ENCODE measurements at regions not wholly inside any gene's neighbourhood (a gene's known extent, or its start where the extent isn't known, plus 50 kb on each side); places are given as distances from the start of the nearest gene placed in this dataset.
"Not testable (repeated sequence)": the region's sequence is repeated elsewhere in the genome, so short reads cannot be mapped to it uniquely, and the experiment has no call there.

DNA sequence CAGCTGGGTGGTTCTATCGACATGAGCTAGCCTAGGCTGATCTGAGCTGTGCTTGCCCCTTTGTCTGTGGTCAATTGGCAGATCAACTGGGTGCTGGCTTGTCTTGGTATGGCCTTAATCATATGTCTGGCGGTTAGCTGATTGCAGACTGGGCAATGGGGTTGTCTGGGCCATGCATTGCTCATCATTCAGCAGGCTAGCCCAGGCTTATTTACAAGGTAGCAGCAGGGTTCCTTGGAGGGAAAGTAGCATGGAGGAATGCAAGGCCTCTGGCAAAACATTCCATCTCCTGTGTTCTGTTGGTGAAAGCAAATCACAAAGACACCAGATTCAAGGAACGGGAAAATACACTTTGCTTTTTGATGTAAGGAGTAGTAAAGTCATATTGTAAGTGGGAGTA lies 84.0 kb upstream of the IVNS1ABP start:
- DNase-seq (ENCODE audit: low spot score) = no peak

DNA sequence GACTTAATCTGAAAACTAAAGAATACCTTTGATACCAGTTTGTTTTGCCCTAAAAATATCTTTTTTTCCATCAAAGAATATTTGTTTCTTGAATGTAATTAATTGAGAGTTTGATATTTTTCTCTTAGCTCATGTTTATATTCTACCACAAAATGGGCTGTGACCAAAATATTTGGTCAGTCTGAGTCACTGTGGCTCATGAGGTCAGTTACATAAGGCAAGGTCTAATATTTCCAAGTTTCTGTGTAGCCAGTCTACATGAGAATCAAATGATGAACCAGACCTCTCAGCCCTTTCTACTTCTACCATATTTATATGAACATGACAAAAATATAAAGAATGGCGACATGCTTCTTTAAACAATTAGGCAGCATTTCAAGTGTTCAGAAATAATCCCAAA lies 83.0 kb upstream of the IVNS1ABP start:
- no peak for DNase-seq (ENCODE audit: low spot score)

DNA sequence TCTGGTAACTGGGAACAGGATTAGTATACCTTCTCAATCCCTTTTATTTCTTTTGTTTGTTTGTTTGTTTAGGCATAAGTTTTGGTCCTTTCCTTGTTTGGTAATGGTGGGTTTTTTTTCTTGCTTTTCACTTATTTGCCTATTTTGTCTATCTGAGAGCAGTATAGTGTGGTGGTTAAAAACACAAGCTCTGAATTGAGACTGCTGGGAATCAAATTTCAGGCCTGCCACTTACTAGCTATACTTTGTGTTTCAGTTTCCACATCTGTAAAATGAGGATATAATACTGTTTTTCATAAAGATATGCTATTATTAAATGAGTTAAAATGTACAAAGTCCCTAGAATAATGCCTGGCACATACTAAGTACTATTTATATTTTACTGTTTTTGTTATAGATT lies 81.6 kb upstream of the IVNS1ABP start:
- no peak for DNase-seq (ENCODE audit: low spot score)

DNA sequence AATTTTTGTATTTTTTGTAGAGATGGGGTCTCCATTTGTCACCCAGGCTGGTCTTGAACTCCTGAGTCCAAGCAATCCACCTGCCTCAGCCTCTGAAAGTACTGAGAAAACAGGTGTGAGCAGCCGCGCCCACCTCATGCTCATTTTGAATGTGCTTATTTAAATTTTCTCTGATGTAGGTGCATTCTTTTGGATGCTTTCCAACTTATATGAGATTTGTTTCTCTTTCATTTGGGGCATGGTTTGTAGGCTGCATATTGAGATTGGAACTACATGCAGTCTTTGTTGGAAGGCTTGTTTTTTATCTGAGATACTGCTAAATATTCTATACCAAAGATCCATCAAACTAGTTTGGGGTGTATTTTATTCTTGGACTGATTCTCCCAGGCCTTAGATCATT lies 81.0 kb upstream of the IVNS1ABP start:
- no peak for DNase-seq (ENCODE audit: low spot score)

DNA sequence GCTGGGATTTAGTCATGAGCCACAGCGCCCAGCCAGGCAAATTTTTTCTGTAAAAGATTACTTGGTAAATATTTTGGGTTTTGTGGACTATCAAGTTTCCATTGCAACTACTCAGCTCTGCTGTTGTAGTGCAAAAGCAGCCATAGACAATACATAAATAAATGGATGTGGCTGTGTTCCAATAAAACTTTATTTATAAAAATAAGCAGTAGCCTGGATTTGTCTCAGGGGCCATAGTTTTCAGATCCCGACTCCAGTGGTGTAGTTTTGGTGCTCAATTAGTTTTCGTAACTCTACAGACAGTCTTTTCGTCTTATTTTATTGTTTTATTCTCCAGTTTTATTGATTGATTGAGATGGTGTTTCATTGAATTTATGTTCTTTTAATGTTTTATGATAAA lies 80.1 kb upstream of the IVNS1ABP start:
- DNase-seq (ENCODE audit: low spot score) = no peak

DNA sequence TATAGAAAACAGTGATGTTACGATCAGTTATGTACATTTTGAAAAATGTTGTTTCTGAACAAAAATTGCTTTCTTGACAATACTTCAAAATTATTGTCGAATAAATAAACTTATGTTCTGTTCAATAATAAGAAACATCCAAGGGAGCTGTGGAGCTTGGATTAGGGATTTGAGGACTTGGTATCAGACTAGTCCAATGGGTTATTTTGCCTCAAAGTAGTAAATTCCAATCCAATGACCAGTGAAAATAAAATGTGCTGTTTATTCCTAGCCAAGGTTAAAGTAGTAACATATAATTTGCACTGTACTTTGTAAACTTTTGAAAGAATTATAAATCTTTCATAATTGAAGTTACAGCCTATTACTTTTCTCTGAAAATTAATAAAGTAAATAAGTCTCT lies 79.1 kb upstream of the IVNS1ABP start:
- DNase-seq (ENCODE audit: low spot score) = no peak

DNA sequence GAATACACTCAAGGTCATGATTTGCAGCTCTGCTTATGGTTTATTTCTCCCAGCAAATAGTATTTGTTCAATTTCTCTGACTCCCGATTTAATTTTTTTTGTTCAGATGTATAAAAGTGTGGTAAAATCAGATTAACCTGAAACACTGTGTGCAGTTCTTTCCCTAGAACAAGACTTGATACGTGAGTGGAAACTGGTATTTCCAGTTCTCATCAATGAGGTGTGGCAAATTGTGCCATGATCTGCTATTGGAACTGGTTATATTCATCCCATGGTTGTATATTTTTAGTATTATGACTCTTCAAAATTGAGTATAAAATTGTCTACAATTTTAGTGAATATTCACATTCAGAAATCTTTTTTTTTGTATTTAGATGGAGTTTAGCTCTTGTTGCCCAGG lies 76.8 kb upstream of the IVNS1ABP start:
- no peak for DNase-seq (ENCODE audit: low spot score)

DNA sequence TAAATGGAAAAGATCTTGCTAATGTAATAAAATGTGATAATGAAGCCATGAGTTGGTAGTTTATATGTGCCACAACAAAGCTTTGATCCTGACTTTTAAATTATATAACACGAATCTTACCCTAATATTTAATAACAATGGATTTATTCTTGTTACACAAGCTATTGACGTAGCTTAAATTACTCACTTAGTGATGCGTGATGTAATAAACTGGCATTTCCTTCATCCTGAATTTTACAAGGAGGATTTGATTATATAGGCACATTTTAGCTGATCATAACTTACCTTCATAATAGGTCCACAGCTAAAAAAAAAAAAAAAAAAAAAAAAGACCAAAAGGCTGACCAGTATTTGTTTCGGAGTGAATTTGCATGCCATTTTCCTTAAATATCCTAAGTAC lies 76.2 kb upstream of the IVNS1ABP start:
- DNase-seq (ENCODE audit: low spot score) = no peak

DNA sequence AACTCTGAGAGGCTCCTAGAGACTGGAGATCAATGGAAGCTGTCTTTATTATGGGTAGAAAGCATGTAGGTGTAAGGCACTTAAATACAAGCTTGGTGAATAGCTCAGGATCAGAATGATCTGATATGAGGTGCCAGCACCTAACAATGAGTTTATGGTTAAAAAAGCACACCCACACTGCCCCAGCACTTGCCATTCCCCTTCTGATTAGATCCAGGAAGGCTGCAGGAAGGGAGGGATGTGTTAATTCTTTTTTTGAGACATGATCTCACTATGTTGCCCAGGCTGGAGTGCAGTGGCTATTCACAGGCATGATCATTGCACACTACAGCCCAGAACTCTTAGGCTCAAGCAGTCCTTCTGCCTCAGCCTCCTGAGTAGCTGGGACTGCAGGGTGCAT lies 71.8 kb upstream of the IVNS1ABP start:
- DNase-seq (ENCODE audit: low spot score) = no peak

DNA sequence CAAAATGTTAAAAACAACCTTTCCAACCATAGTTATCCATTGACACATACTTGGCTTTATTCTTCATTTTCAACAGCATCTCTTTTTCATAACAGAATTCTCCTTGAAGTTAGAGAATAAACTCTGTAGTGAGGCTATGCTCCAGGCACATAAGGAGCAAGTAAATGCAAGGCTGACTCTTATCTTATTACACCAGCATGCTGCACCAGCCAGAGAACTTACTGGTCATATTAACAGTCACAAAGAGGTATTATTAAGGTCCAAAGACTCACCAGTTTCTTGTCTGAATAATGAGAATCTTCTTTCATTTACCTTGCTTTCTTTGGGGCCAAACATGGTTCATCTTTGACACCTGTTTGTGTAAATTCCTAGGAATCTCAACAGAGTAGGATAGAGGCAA lies 71.3 kb upstream of the IVNS1ABP start:
- no peak for DNase-seq (ENCODE audit: low spot score)

DNA sequence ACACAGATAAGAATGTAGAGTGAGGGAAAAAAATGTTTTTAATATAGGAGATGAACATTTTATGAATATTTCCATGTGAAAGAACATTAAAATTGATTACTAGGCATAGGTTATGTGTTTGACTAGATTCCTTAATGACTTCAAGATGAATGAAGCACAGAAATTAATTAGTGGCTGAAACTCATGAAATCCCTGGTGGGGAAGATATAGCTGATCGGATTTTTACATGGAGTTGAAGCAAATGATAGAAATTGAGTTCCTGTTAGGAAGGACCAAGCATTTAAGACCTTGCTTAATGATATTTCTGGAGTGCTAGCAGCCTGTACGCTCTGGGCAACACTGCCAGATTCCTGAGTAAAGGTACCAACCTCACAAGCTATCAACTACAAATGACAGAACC lies 68.9 kb upstream of the IVNS1ABP start:
- no peak for DNase-seq (ENCODE audit: low spot score)

DNA sequence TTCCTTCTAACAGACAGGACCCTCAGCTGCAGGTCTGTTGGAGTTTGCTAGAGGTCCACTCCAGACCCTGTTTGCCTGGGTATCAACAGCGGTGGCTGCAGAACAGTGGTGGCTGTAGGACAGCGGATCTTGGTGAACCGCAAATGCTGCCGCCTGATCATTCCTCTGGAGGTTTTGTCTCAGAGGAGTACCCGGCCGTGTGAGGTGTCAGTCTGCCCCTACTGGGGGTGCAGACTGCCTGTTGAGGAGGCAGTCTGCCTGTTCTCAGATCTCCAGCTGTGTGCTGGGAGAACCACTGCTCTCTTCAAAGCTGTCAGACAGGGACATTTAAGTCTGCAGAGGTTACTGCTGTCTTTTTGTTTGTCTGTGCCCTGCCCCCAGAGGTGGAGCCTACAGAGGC lies 66.8 kb upstream of the IVNS1ABP start:
- not testable (repeated sequence) for DNase-seq (ENCODE audit: low spot score)

DNA sequence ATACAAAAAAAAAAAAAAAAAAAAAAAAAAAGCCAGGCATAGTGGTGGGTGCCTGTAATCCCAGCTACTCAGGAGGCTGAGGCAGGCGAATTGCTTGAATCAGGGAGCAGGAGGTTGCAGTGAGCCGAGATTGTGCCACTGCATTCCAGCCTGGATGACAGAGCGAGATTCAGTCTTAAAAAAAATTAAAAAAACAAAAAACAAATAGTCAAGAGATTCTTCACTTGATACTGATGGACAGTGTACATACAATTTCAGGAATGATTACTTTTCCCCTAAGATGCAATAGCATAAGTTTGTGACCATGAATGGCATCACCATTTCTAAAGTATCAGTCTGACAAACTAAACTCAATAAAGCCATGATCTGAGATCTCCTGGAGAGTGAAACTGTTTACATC lies 60.8 kb upstream of the IVNS1ABP start:
- no peak for DNase-seq (ENCODE audit: low spot score)

DNA sequence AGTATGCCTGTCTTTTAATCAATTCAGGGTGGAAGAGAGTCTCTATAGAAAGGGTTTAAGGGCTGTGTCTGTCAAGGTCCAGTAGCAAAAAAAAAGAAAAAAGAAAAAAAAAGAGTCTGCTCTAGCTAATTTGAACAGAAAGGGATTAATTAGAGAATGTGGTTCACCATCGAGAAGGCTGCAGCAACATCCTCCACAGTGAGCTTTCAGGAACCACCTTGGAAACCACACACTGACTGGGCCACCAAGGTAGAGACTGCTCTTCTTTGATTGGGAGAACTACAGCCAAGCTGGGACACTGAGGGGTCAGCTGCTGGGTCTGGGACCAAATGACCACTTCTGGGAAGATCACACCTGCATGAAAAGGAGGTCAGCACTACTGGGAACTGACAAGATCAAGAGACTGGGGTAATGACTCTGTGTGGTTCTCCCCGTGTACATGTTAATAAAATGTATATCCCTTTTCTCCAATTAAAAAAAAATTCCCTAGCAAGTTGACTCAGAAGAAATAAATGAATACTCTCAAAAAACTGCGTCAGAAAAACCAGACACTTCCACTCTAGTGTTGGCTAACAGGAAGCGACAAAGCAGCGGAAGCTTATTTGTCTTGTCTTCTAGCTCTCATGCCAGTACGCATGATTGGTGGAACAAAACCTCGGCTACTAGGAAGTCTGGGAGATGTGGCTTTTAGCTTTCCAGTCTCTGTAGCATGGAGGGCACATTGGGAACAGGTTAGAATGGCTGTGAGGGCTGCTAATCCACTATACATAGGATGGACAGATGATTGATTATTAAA lies 60.0 kb upstream of the IVNS1ABP start:
- DNase-seq (ENCODE audit: low spot score) = peak; percentile 26

DNA sequence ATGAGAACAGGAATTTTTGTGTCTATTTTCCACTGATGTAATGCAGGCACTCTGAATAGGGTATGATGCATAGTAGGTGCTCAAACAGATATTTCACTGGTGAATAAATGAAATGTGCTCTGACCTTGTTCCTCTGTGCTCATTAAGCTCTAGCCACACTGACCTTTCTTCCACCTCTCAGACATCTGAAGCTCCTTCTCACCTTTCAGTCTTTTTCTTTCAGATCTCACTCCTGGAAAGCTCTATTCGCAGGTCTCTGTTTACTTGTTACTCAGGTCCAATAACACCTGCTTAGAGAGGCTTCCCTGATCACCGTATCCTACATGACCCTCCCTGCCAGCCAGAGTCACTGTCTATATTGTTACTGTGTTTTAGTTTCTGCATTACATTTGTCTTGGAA lies 59.2 kb upstream of the IVNS1ABP start:
- no peak for DNase-seq (ENCODE audit: low spot score)

DNA sequence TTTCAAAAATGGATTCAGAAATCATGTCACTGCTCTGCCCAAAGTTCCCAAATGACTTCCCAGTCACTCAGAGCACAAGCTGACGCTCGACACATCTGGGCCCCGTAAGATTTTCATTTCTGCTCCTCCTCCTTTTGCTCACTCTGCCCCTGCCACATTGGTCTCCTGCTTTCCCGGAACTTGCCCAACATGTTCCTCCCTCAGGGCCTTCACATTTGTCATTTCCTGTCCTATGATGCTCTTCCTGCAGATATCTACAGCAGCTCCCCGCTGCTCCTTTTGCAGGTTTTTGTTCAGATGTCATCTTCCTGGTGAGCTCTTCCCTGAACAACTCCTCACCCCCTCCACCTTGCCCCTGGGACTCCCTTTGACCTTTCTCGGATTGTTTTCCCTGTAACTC lies 58.5 kb upstream of the IVNS1ABP start:
- peak; percentile 11 for DNase-seq (ENCODE audit: low spot score)

DNA sequence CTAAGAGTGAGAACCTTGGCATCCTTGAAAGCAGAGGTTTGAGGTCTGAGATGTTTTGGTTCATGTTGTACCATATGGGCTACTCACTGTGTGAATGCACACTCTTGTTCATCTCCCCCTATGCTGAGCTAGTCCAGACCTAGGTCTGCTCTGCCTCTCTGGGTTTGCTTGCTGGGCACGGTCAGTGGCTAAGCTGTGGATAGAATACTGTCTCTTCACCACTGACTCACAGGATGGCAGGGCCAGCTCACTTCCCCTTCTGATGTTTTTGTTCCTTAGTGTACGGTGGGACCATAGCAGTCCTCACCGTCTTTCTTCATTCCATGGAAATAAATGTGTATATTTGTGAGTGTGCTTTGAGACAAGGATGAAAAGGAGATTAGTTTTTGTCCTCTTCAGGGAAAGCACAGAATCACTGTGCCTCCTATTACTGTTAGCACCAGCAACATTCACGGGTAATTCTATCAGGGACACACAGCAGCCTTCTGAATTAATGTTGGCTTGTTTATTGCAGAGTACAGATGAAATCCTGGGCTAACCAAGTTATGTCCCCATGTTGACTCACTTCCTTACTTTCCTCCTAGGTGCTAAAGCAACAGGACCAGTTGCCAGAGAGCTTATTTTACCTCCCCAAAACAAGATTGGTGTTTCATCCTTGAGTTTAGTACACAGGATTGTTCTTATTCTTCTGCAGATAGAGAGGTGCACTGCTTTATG lies 56.9 kb upstream of the IVNS1ABP start:
- DNase-seq (ENCODE audit: low spot score) = peak; percentile 54

DNA sequence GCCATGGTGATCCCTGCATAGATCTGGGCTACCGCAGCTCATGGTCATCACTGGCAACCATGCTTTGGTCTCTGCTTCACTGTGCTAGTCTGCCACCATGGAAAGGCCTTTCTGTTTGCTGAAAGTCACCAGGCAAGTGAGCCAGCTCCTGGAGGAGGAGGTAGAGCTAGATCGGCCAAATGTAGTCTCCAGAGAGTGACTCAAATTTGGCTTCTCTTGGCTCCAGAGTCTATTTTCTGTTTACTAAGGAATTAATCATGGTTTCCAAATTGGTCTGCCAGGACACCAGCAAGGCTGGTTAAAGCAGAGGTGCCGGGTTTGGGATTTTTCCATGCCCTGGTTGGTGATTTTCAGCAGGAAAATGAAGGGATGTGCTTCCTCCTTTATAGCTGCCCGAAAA lies 52.7 kb upstream of the IVNS1ABP start:
- no peak for DNase-seq (ENCODE audit: low spot score)

DNA sequence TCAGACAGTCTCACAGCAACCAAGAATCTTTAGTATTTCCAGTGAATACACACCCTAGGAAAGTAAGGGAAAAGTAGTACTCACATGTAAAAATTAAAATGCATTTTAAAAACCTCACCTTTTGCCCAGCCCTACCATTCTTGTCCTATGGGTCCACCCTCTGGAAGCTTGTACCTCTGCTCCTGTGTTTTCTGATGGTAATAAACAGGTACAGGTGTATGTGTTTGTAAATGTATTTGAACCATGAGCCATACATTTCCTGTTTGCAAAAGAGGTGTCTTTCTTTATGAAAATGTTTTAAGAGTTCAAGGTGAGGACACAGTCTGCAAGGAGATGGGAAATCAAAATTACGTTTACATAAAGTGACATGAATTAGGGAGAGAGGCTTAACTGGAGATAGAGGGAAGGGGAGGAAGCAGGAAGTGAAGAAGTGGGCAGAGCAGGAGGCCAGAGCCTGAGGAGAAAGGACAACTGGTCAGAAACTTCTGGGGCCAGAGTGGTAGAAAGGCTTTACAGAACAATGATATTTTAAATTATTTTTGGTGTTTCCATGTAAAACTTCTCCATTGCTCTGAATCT lies 52.0 kb upstream of the IVNS1ABP start:
- no peak for DNase-seq (ENCODE audit: low spot score)

DNA sequence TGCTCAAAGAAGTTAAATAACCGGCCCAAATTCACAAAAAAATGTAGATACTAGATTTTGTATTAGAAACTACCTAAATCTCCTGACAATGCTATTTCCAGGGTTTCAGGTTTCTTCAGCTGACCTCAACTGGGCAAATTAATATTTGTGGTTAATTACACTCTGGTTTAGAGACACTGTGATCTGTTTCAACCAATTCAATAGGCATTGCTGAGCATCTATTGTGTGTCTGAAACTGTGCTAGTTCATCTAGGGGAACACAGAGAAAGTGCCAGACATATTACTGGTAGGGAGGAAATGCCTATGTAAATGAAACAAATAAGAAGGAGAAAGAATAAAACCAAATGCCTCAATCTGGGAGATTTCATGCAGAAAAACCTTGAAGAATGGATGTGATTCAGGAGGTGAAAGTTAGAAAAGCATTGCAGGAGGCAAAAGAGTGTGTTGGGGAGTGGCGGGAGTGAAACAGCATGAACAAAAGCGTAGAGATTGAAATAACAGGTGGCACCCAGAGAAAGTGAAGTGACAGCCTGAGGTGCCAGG lies 51.3 kb upstream of the IVNS1ABP start:
- no peak for DNase-seq (ENCODE audit: low spot score)

DNA sequence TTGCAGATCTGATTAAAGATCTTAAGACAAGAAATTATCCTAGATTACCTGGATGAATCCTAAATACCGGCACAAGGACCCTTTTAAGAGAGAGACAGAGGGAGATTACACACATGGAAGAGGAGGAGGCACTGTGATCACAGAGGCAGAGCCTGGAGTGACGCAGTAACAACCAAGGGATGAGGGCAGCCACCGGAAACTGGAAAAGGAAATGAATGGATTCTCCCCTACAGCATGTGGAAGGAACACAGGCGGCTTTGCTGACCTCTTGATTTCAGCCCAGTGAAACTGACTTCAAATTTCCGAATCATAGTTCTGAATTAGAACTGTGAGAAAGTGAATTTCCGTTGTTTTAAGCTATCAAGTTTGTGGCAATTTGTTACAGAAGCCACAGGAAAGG lies 50.2 kb upstream of the IVNS1ABP start:
- no peak for DNase-seq (ENCODE audit: low spot score)

Data from Ammon's horn (tissue), 1 donor.